CD14-positive monocyte (primary cell): ENCODE measurements at regions not wholly inside any gene's neighbourhood (a gene's known extent, or its start where the extent isn't known, plus 50 kb on each side); places are given as distances from the start of the nearest gene placed in this dataset.

Experiments
- DNase-seq, 3 donors: peaks; one replicate each; pipeline ENCODE4 v3.0.0-alpha.2; 2011 to 2022
- H2AFZ ChIP-seq: 2 replicates; pipeline ENCODE4 v1.6.0; 2012; ENCODE audit warnings: mild to moderate bottlenecking, low read depth, low read length, inconsistent platforms; ENCODE audit not compliant: insufficient read depth, poor library complexity, severe bottlenecking
- H3K27ac ChIP-seq, 2 donors: 1 replicate in 1 of 2; 2 replicates in 1 of 2; pipeline ENCODE4 v1.5.1; 2012 to 2013; ENCODE audit warnings: low read length in 2 of 2, control low read depth in 1 of 2, inconsistent platforms in 1 of 2, low read depth in 1 of 2, mild to moderate bottlenecking in 1 of 2
- H3K27me3 ChIP-seq, 2 donors: one replicate each; pipeline versions ENCODE4 v1.6.0 to v1.6.1; 2011 to 2013; ENCODE audit warnings: low read length in 2 of 2; ENCODE audit not compliant: control insufficient read depth in 2 of 2, insufficient read depth in 2 of 2
- H3K36me3 ChIP-seq, 2 donors: replicated peaks in 1 of 2; 1 replicate in 1 of 2; 2 replicates in 1 of 2; pipeline versions ENCODE4 v1.5.1 to v1.6.1; 2012 to 2013; ENCODE audit warnings: low read length in 2 of 2, control low read depth in 1 of 2, inconsistent platforms in 1 of 2, mild to moderate bottlenecking in 1 of 2; ENCODE audit not compliant: insufficient read depth in 2 of 2, control insufficient read depth in 1 of 2
- H3K4me1 ChIP-seq, 2 donors: 1 replicate in 1 of 2; 2 replicates in 1 of 2; pipeline versions ENCODE4 v1.5.1 to v1.6.1; 2012 to 2013; ENCODE audit warnings: low read length in 2 of 2, control low read depth in 1 of 2, inconsistent platforms in 1 of 2, mild to moderate bottlenecking in 1 of 2, moderate library complexity in 1 of 2; ENCODE audit not compliant: insufficient read depth in 2 of 2, control insufficient read depth in 1 of 2
- H3K4me2 ChIP-seq: replicated peaks from 2 replicates; pipeline ENCODE3; 2012; ENCODE audit warnings: low read length, moderate library complexity, mild to moderate bottlenecking; ENCODE audit not compliant: poor library complexity, severe bottlenecking; ENCODE audit errors: extremely low read depth
- H3K4me3 ChIP-seq, 3 experiments: fragments of 200-600 bp in 1 of 3; sonication (generic) in 1 of 3; replicated peaks in 1 of 3; 1 replicate in 2 of 3; 2 replicates in 1 of 3; pipeline ENCODE4 v1.5.1; 2011 to 2013; ENCODE audit warnings: low read length in 3 of 3, mild to moderate bottlenecking in 3 of 3, control low read depth in 2 of 3, low read depth in 2 of 3, inconsistent platforms in 1 of 3, moderate library complexity in 1 of 3
- H3K79me2 ChIP-seq: 2 replicates; pipeline ENCODE4 v1.6.0; 2012; ENCODE audit warnings: mild to moderate bottlenecking, control low read depth, inconsistent platforms, low read length, moderate library complexity; ENCODE audit not compliant: insufficient read depth
- H3K9ac ChIP-seq: 2 replicates; pipeline ENCODE4 v1.6.0; 2017; ENCODE audit warnings: low read length, mild to moderate bottlenecking; ENCODE audit not compliant: insufficient read depth, poor library complexity, severe bottlenecking
- H3K9me3 ChIP-seq, 2 donors: replicated peaks in 1 of 2; 1 replicate in 1 of 2; 2 replicates in 1 of 2; pipeline versions ENCODE4 v1.5.1 to v1.6.1; 2012 to 2013; ENCODE audit warnings: low read length in 2 of 2, control low read depth in 1 of 2; ENCODE audit not compliant: control insufficient read depth in 1 of 2, insufficient read depth in 1 of 2
- H4K20me1 ChIP-seq: 2 replicates; pipeline ENCODE4 v1.6.0; 2012; ENCODE audit warnings: mild to moderate bottlenecking, low read length, control low read depth, moderate library complexity; ENCODE audit not compliant: insufficient read depth
- H3K27ac Mint-ChIP-seq, 7 donors: one replicate each; pipeline ENCODE4 v1.8.0; 2020; ENCODE audit warnings: mild to moderate bottlenecking in 7 of 7, mixed read lengths in 7 of 7, moderate library complexity in 6 of 7, inconsistent platforms in 2 of 7
- H3K27me3 Mint-ChIP-seq, 3 donors: one replicate each; pipeline ENCODE4 v1.8.0; 2021 to 2022; ENCODE audit warnings: low read depth in 3 of 3, mild to moderate bottlenecking in 3 of 3, mixed read lengths in 3 of 3, moderate library complexity in 3 of 3, inconsistent platforms in 1 of 3
- H3K36me3 Mint-ChIP-seq, 2 donors: one replicate each; pipeline ENCODE4 v1.8.0; 2020; ENCODE audit warnings: mixed read lengths in 2 of 2, inconsistent platforms in 1 of 2, mild to moderate bottlenecking in 1 of 2
- H3K4me1 Mint-ChIP-seq: one replicate; pipeline ENCODE4 v1.8.0; 2020; ENCODE audit warnings: mild to moderate bottlenecking, mixed read lengths
- H3K4me3 Mint-ChIP-seq, 2 donors: one replicate each; pipeline ENCODE4 v1.8.0; 2020; ENCODE audit warnings: mild to moderate bottlenecking in 2 of 2, mixed read lengths in 2 of 2, moderate library complexity in 1 of 2
- H3K9me3 Mint-ChIP-seq, 7 donors: one replicate each; pipeline ENCODE4 v1.8.0; 2020 to 2022; ENCODE audit warnings: mixed read lengths in 7 of 7, mild to moderate bottlenecking in 6 of 7, moderate library complexity in 6 of 7, inconsistent platforms in 2 of 7
- CTCF ChIP-seq: fragments of 200-600 bp; IDR thresholded peaks from one replicate; pipeline ENCODE4 v1.8.0; 2022; ENCODE audit warnings: antibody characterized with exemption, mild to moderate bottlenecking
- WGBS: methylation state at CpG from one replicate; pipeline ENCODE4 v1.1.5; 2013; ENCODE audit warnings: missing lambda C conversion rate; ENCODE audit not compliant: insufficient coverage; 5-methylcytosine and 5-hydroxymethylcytosine counted together
- intact Hi-C, 2 donors: fragments of 100-400 bp; cut with micrococcal nuclease; formaldehyde crosslinking; loops; one replicate each; pipeline versions ENCODE4 v1.15.0 to v1.15.1; 2023

DNA sequence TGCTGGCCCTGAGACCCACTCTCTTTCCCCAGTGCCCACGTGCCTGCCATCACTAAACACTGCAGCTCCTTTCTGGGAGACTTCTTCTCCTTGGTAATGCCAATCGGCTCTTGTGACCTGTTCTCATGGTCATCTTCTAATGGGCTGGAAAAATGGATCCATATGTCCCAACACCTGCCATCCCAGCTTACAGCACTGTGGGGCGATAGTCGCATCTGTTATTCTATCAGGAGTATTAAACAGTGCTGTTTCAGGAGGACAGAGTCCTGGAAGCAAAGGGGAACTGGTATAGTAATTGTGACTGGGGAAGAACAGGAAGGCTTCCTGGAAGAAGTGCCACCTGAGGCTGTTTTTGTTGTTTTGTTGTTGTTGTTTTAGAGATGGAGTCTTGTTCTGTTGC lies 411.2 kb downstream of the GLRX3 start:
- H3K27me3 Mint-ChIP-seq = peaks cover 2 to 15% (median 13%) of the 10 kb centered on the region in 3 donors
- no peaks in the 10 kb centered on the region for H3K27me3 ChIP-seq
- H3K4me2 ChIP-seq = no peak overlapping the region
- H2AFZ ChIP-seq = no peak overlapping the region
- no peak for TF ChIP-seq CTCF
- no peak overlapping the region for H3K9ac ChIP-seq
- H3K4me3 ChIP-seq = no peak overlapping the region
- H3K9me3 ChIP-seq = no peaks in the 10 kb centered on the region
- 76% methylated on average over 4 of the region's 4 CpGs for WGBS
- H3K27ac ChIP-seq = no peak overlapping the region
- DNase-seq = no peak
- no peaks in the 10 kb centered on the region for H3K79me2 ChIP-seq
- H4K20me1 ChIP-seq = no peaks in the 10 kb centered on the region
- no peaks in the 10 kb centered on the region for H3K36me3 ChIP-seq
- H3K4me3 Mint-ChIP-seq = no peak overlapping the region
- no peaks in the 10 kb centered on the region for H3K4me1 Mint-ChIP-seq
- H3K9me3 Mint-ChIP-seq = peaks cover 0 to 3% (median 0%) of the 10 kb centered on the region in 7 donors
- no peaks in the 10 kb centered on the region for H3K4me1 ChIP-seq
- H3K27ac Mint-ChIP-seq = no peak overlapping the region
- no peaks in the 10 kb centered on the region for H3K36me3 Mint-ChIP-seq
- intact Hi-C loops = no loop called here

DNA sequence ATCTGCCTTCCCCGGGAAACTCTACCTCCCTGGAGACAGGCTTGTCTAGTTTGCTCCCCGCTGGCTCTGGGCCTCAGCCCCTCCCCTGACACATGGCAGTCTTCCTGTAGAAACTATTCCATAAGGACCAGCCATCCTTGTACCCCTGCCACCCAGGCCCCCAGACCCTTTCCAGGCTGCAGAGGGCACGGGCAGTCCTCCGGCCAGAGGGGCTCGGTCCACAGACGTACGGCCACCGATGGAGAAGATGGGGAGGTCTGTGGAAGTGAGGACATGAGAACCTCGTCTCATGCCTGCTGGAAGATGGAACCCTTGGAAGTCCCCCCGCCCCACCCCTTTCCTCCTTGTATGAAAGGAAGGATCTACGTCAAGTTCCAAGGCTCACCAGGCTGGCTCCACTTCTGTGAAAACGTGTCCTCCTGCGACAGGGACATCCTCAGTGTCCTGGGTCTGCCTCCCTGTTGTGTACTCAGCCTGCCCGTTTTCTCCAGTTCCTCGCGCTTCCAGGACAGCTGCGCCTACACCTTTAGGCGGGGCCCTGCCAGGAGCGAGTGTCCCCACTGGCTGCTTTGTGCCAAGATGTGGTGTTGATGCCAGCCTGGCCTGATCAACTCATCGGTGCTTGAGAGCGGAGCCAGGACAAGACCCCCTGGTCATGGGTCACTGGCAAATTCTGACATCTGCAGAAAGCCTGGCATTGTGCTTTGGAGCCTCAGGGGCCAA lies 414.9 kb downstream of the GLRX3 start:
- no peaks in the 10 kb centered on the region for H4K20me1 ChIP-seq
- H3K9me3 ChIP-seq = no peaks in the 10 kb centered on the region
- Mint-ChIP-seq H3K27ac (no peak overlapping the region), H3K36me3 (no peaks in the 10 kb centered on the region), H3K9me3 (peaks cover 0 to 1% (median 0%) of the 10 kb centered on the region in 7 donors), H3K4me3 (no peak overlapping the region), H3K4me1 (no peaks in the 10 kb centered on the region), H3K27me3 (peaks cover 0 to 12% (median 1%) of the 10 kb centered on the region in 3 donors)
- H3K79me2 ChIP-seq = no peaks in the 10 kb centered on the region
- 89% methylated on average over 13 of the region's 21 CpGs for WGBS
- no peak overlapping the region for H3K9ac ChIP-seq
- intact Hi-C loops = no loop called here
- DNase-seq = no peak
- TF ChIP-seq CTCF = no peak
- H3K27me3 ChIP-seq = no peaks in the 10 kb centered on the region
- H3K4me3 ChIP-seq = no peak overlapping the region
- H3K36me3 ChIP-seq = no peaks in the 10 kb centered on the region
- no peak overlapping the region for H3K4me2 ChIP-seq
- no peak overlapping the region for H3K27ac ChIP-seq
- H3K4me1 ChIP-seq = no peaks in the 10 kb centered on the region
- no peak overlapping the region for H2AFZ ChIP-seq
